Transverse colon (tissue), 4 donors: ENCODE measurements at regions not wholly inside any gene's neighbourhood (a gene's known extent, or its start where the extent isn't known, plus 50 kb on each side); places are given as distances from the start of the nearest gene placed in this dataset.

Source experiments
- CTCF ChIP-seq, 5 experiments: fragments of 200-600 bp in 3 of 5; fragments of 450-650 bp in 2 of 5; sonication (generic) in 3 of 5; IDR thresholded peaks; 1 replicate in 2 of 5; 2 replicates in 3 of 5; pipeline ENCODE4 v1.5.1; 2016 to 2017; ENCODE audit warnings: antibody characterized with exemption in 5 of 5, inconsistent platforms in 3 of 5, mild to moderate bottlenecking in 2 of 5, moderate library complexity in 1 of 5
- EP300 ChIP-seq: sonication (generic); formaldehyde crosslinking; IDR thresholded peaks from one replicate; pipeline ENCODE4 v1.6.1; 2017; ENCODE audit warnings: antibody characterized with exemption, low read depth
- POLR2A ChIP-seq: fragments of 450-650 bp; IDR thresholded peaks from one replicate; pipeline ENCODE4 v1.6.1; 2016; ENCODE audit warnings: antibody characterized with exemption, mild to moderate bottlenecking, moderate library complexity
- POLR2AphosphoS5 ChIP-seq, 3 donors: sonication (generic); formaldehyde crosslinking; IDR thresholded peaks; one replicate each; pipeline ENCODE4 v1.6.1; 2016; ENCODE audit warnings: antibody characterized with exemption in 3 of 3

- TF ChIP-seq CTCF (IDR thresholded peaks at IDR 0.05): no peak
- TF ChIP-seq POLR2A: no peak
- no peak for TF ChIP-seq POLR2AphosphoS5 (IDR thresholded peaks at IDR 0.05)
- TF ChIP-seq EP300: no peak
These were observed 409.8 kb upstream of the FRG1 start for GRCh38 chr4:189530848-189531247.
